Gastrocnemius medialis (tissue), 4 donors: ENCODE measurements at regions not wholly inside any gene's neighbourhood (a gene's known extent, or its start where the extent isn't known, plus 50 kb on each side); places are given as distances from the start of the nearest gene placed in this dataset.

Source experiments
- POLR2A ChIP-seq, 2 donors: fragments of 450-650 bp; IDR thresholded peaks; one replicate each; pipeline ENCODE4 v1.6.1; 2017; ENCODE audit warnings: antibody characterized with exemption in 2 of 2, mild to moderate bottlenecking in 2 of 2, moderate library complexity in 2 of 2
- TF ChIP-seq, protein P1 (sequence below), 5 experiments: fragments of 450-650 bp in 3 of 5; fragments of 200-600 bp in 2 of 5; sonication (generic) in 2 of 5; IDR thresholded peaks in 4 of 5; conservative IDR thresholded peaks in 1 of 5; 1 replicate in 4 of 5; 2 replicates in 1 of 5; pipeline ENCODE4 v1.5.1; 2016 to 2019; ENCODE audit warnings: antibody characterized with exemption in 5 of 5, mild to moderate bottlenecking in 3 of 5, moderate library complexity in 3 of 5

DNA sequence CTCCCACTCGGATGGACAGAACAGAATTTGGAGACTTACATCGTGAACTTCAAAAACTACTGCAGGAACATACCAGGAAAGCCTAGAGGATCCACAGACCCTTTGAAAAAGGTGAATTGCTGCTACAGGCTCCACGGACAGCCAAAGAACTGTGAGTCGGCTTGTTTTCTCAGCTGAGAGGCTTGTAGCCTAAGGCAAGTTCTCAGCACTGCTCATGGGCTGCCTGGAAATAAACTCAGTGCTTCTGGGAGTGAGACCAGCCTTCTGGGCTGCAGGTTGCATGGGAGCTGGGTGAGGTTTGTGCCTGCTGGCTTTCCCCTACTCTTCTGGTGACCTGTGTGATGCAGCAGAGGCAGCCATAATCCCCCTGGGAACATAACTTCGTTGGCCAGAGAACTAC lies 1397.6 kb downstream of the FAM133A start:
- TF ChIP-seq POLR2A (IDR thresholded peaks at IDR 0.05) = no peak
- TF ChIP-seq, protein P1, sequence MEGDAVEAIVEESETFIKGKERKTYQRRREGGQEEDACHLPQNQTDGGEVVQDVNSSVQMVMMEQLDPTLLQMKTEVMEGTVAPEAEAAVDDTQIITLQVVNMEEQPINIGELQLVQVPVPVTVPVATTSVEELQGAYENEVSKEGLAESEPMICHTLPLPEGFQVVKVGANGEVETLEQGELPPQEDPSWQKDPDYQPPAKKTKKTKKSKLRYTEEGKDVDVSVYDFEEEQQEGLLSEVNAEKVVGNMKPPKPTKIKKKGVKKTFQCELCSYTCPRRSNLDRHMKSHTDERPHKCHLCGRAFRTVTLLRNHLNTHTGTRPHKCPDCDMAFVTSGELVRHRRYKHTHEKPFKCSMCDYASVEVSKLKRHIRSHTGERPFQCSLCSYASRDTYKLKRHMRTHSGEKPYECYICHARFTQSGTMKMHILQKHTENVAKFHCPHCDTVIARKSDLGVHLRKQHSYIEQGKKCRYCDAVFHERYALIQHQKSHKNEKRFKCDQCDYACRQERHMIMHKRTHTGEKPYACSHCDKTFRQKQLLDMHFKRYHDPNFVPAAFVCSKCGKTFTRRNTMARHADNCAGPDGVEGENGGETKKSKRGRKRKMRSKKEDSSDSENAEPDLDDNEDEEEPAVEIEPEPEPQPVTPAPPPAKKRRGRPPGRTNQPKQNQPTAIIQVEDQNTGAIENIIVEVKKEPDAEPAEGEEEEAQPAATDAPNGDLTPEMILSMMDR (IDR thresholded peaks at IDR 0.05 in 4 of 5, conservative IDR thresholded peaks at IDR 0.05 in 1 of 5) = no peak
